ENCODE measurements at regions not wholly inside any gene's neighbourhood (a gene's known extent, or its start where the extent isn't known, plus 50 kb on each side); places are given as distances from the start of the nearest gene placed in this dataset.

DNA sequence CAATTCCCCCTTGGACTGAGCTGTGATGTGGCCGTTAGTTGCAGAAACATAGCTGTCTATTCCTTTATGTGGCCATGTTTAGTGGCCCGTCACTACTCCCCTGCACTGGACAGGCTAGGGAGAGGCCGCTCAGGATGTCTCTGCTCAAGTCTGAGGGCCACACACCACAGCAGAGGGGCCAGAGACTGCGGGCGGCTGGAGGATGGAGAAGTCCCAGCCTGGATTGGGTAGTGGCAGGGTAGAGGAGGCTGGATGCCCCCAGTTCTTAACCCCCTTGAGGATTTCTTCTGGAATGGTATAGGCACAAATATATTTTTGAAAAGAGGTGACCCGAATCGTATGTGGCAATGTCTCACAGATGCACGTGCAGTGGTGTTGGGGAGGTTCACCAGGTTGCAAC, 116.4 kb upstream of the B3GAT1 start:
- TF ChIP-seq, protein P1, sequence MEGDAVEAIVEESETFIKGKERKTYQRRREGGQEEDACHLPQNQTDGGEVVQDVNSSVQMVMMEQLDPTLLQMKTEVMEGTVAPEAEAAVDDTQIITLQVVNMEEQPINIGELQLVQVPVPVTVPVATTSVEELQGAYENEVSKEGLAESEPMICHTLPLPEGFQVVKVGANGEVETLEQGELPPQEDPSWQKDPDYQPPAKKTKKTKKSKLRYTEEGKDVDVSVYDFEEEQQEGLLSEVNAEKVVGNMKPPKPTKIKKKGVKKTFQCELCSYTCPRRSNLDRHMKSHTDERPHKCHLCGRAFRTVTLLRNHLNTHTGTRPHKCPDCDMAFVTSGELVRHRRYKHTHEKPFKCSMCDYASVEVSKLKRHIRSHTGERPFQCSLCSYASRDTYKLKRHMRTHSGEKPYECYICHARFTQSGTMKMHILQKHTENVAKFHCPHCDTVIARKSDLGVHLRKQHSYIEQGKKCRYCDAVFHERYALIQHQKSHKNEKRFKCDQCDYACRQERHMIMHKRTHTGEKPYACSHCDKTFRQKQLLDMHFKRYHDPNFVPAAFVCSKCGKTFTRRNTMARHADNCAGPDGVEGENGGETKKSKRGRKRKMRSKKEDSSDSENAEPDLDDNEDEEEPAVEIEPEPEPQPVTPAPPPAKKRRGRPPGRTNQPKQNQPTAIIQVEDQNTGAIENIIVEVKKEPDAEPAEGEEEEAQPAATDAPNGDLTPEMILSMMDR (IDR thresholded peaks at IDR 0.05; ENCODE audit: low read depth, low read length), result no peak
- H3K4me3 ChIP-seq (ENCODE audit: low read depth, low read length), result no peak overlapping the region

DNA sequence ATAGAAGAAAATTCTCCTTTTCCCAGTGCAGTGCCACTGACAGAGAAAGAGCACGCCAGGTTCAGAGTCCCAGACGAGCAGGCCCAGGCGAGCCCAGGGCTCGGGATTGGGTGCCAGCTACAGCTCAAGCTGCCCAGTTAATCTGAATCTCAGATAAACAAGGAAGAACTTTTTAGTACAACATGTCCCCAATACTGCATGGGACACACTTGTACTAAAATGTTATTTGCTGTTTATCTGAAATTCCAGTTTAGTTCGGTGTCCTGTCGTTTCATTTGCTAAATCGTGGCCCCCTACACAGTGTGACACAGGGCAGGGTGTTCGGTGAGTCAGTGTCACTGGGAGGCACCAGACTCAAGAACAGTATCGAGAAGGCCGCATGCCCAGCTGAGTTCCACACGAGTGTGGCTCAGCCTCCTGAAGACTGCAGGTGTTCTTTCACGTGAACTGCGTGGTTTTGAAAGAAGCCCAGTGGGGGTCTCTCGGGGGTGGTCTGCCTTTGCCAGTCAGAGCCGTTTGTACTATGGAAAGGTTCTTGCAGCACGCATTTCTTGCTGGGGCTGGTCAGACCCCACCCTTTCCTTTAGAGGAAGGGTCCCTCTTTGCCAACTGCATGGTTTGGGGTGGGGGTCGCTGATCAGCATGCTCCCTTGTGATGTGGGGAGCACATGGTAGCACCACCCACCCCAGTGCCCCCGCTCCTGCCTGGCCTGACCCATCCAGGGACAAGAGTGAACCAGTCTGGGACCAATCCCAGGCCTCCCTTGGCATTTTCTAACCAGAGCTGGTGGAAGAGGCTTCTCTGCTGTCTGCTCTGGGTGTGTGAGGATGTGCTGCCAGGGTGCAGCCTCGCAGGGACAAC, 115.6 kb upstream of the B3GAT1 start:
- TF ChIP-seq, protein P1 (IDR thresholded peaks at IDR 0.05; ENCODE audit: low read depth, low read length), result no peak
- no peak overlapping the region for H3K4me3 ChIP-seq (ENCODE audit: low read depth, low read length)

DNA sequence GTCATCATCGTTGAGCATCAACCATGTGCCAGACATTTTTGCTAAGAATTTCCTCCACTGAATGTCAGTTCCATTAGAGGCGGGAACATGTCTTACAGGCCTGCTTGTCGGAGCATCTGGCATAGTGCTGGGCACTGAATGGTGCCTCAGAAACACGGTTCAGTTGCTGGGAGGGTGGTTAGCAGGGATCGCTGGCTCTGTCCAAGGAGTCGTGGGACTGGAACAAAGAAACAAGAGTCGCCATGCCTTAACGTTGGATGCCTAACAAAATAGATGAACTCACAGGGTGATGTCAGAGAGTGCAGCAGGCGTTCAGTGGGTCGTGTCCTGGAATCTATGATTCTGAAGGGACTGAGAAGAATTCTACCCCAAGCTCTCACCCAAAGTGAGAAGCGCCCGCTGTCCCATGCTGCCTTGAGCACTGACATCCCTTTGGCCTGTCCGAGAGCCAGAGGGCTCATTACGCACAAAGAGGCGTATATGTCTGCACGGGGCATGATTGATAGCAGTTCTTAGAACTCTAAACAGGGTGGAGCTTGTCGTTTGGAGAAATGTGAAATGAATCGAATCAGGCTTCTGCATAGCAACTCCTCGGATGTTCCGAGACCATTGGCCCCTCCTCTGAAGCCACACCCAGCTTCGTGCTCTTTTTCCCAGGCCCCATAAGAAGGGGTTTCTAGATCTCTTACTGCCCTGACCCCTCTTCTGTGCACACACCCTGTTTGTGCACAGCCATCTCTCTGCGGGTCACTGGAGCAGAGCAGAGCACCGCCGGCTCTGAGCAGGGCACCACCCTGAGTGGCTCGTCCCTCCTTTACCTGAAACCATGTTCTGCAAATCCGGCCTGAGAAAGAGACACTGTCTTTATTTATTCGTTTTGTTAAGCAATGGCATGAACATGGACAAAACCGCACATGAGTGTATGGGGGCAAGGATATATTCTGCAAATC, 113.1 kb upstream of the B3GAT1 start:
- no peak overlapping the region for H3K4me3 ChIP-seq (ENCODE audit: low read depth, low read length)
- TF ChIP-seq, protein P1 (IDR thresholded peaks at IDR 0.05; ENCODE audit: low read depth, low read length), result no peak

DNA sequence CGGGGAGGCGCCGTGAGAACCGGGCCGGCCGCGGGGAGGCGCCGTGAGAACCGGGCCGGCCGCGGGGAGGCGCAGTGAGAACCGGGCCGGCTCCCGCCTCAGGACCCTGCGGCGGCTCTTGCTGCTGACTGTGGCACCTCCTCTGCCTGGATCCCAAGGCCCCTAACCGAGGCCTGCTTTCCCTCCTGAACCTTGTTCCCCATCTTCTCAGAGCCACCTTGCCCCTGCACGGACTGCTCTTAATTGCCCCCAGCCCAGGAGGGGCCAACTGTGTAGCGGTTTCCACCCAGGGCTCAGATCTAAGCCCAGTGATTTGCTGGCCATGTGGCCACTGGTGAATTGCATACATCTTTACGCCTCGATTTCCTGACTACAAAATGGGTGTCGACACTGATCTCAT, 112.2 kb upstream of the B3GAT1 start:
- TF ChIP-seq, protein P1 (IDR thresholded peaks at IDR 0.05; ENCODE audit: low read depth, low read length), result no peak

DNA sequence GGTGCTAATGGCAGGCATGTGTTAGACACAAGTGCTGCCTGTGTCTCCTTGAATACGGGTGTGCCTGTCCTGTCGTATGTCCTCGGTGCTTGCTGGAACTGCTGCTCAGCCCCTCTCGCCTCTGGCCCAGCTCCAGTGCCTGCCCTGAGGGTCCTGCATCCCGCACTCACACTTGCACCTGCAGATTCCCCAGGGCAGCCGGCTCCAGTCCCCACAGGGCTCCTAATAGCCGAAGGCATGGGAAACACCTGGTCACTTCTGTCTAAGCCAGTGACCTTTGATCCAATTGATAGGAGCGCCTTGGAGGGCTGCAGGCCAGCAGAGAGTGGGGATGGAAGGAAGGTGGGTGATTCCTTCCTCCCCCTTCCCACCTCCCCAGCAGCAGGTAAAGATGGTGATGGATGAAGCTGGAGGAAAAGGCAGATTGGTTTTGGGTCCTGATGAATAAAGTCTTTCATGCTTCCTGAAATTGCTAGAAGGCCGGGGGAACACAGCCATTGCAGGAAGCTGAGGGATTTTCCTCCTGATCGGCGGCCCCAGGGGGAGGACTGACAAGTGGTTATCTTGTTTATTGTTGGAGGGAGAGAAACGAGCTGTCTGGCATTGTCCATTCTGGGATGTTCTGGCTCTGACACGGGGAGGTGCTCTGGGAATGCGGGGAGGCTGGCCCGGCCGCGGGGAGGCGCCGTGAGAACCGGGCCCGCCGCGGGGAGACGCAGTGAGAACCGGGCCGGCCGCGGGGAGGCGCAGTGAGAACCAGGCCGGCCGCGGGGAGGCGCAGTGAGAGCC, 110.9 kb upstream of the B3GAT1 start:
- no peak overlapping the region for H3K4me3 ChIP-seq (ENCODE audit: low read depth, low read length)
- TF ChIP-seq, protein P1 (IDR thresholded peaks at IDR 0.05; ENCODE audit: low read depth, low read length), result no peak

More for the DNA sequence above, 112.2 kb upstream of the B3GAT1 start:
- no peak overlapping the region for H3K4me3 ChIP-seq (ENCODE audit: low read depth, low read length)

DNA sequence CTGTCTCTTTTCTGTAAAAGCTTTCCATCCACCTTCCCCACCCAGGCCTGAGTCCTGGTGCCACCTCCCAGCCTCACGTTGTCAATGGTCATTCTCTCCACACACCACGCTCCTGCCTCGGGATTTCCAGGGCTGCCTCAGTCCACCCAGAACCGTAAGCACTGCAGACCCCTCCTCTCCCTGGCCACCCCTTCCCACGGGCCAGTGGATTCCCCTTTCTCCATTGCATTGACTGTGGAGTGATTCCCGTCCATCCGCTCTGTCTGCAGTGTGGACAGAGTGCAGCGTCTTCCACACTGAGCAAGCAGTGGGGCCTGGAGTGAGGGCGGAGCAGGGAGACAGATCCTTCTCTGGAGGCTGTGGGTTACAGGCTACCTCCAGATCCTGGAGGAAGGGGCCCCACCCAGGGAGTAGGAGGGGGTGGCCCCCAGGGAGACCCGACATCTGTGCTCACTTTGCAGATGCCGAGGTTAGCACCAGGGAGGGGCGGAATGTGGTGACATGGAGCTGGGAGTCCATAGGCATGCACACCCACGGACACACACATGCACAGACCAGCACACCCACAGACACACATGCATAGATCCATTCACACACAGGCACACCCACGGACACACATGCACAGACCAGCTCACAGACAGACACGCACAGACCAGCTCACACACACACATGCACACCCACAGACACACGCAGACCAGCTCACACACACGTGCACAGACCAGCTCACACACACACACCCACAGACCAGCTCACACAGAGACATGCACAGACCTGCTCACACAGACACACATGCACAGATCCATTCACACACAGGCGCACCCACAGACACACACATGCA, 109.6 kb upstream of the B3GAT1 start:
- TF ChIP-seq, protein P1 (IDR thresholded peaks at IDR 0.05; ENCODE audit: low read depth, low read length), result no peak

More for the DNA sequence above, 109.6 kb upstream of the B3GAT1 start:
- no peak overlapping the region for H3K4me3 ChIP-seq (ENCODE audit: low read depth, low read length)
